Body of pancreas (tissue), 4 donors: ENCODE measurements at regions not wholly inside any gene's neighbourhood (a gene's known extent, or its start where the extent isn't known, plus 50 kb on each side); places are given as distances from the start of the nearest gene placed in this dataset.

Experiments
- POLR2A ChIP-seq, 3 donors: fragments of 450-650 bp; IDR thresholded peaks; one replicate each; pipeline ENCODE4 v1.6.1; 2016; ENCODE audit warnings: antibody characterized with exemption in 3 of 3, mild to moderate bottlenecking in 2 of 3
- TF ChIP-seq, protein P1 (sequence below), 7 experiments: fragments of 450-650 bp in 4 of 7; fragments of 200-600 bp in 3 of 7; sonication (generic) in 3 of 7; IDR thresholded peaks; one replicate each; pipeline ENCODE4 v1.5.1; 2016 to 2019; ENCODE audit warnings: antibody characterized with exemption in 7 of 7

DNA sequence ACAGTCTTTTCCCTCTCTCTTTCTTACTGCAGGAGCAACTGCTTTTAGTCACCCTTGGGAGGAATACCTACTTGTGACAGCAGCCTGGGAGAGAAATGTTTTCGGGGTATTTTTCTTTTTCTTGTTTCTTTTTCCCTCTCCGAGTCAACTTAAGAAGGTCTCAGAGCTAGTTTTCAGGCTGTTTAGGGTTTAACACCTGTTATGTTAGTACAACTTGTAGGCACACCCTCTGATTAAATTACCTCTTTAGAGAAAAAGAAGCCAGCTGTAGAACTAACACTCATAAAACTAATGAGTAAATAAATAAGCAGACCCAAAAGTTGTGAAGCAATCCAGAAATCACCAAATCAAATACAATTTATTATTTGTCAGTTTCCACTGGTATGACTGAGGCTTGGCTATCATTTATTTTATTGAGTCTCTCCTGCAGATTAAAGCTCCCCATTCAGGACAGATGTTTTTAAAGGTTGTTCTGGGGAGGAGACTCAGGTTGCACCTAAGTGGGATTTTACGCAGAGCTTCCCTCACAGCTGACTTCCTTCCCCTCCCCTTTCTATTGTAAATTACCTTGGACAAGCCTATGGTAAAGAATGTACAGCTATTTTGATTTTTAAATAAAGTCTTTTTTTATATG is 112.5 kb downstream of the FOXB1 start:
- TF ChIP-seq, protein P1, sequence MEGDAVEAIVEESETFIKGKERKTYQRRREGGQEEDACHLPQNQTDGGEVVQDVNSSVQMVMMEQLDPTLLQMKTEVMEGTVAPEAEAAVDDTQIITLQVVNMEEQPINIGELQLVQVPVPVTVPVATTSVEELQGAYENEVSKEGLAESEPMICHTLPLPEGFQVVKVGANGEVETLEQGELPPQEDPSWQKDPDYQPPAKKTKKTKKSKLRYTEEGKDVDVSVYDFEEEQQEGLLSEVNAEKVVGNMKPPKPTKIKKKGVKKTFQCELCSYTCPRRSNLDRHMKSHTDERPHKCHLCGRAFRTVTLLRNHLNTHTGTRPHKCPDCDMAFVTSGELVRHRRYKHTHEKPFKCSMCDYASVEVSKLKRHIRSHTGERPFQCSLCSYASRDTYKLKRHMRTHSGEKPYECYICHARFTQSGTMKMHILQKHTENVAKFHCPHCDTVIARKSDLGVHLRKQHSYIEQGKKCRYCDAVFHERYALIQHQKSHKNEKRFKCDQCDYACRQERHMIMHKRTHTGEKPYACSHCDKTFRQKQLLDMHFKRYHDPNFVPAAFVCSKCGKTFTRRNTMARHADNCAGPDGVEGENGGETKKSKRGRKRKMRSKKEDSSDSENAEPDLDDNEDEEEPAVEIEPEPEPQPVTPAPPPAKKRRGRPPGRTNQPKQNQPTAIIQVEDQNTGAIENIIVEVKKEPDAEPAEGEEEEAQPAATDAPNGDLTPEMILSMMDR (IDR thresholded peaks at IDR 0.05) = no peak
- TF ChIP-seq POLR2A (IDR thresholded peaks at IDR 0.05) = no peak
